MM.1S (cell line): ENCODE measurements at regions not wholly inside any gene's neighbourhood (a gene's known extent, or its start where the extent isn't known, plus 50 kb on each side); places are given as distances from the start of the nearest gene placed in this dataset.

Source experiments
- DNase-seq: peaks from one replicate; pipeline ENCODE4 v3.0.0-alpha.2; 2015
- H2AFZ ChIP-seq: fragments of 300-600 bp; sonication (generic); 2 replicates; pipeline ENCODE4 v1.6.0; 2016; ENCODE audit warnings: antibody characterized with exemption, low read length
- H3F3A ChIP-seq: fragments of 300-600 bp; sonication (generic); 2 replicates; pipeline ENCODE4 v1.6.1; 2016; ENCODE audit warnings: mild to moderate bottlenecking, antibody characterized with exemption, low read length, moderate library complexity, mixed read lengths; ENCODE audit not compliant: insufficient read depth
- H3K27ac ChIP-seq: fragments of 300-600 bp; sonication (generic); 2 replicates; pipeline ENCODE4 v1.5.1; 2016; ENCODE audit warnings: mild to moderate bottlenecking, low read length
- H3K27me3 ChIP-seq: fragments of 300-600 bp; sonication (generic); replicated peaks from 2 replicates; pipeline ENCODE4 v1.6.0; 2016; ENCODE audit warnings: low read length; ENCODE audit not compliant: insufficient read depth
- H3K36me3 ChIP-seq: fragments of 300-600 bp; sonication (generic); replicated peaks from 2 replicates; pipeline ENCODE4 v1.6.1; 2016; ENCODE audit warnings: mild to moderate bottlenecking, low read length, mixed read lengths; ENCODE audit not compliant: insufficient read depth
- H3K4me1 ChIP-seq: fragments of 300-600 bp; sonication (generic); 2 replicates; pipeline ENCODE4 v1.6.1; 2016; ENCODE audit warnings: low read length, mixed read lengths
- H3K4me2 ChIP-seq: fragments of 300-600 bp; sonication (generic); 2 replicates; pipeline ENCODE4 v1.6.0; 2016; ENCODE audit warnings: low read depth, low read length
- H3K4me3 ChIP-seq: fragments of 300-600 bp; sonication (generic); 2 replicates; pipeline ENCODE4 v1.5.1; 2016; ENCODE audit warnings: low read length, mixed read lengths
- H3K79me2 ChIP-seq: fragments of 300-600 bp; sonication (generic); 2 replicates; pipeline ENCODE4 v1.6.1; 2016; ENCODE audit warnings: mixed run types, low read length, mixed read lengths
- H3K9ac ChIP-seq: fragments of 300-600 bp; sonication (generic); 2 replicates; pipeline ENCODE4 v1.6.1; 2016; ENCODE audit warnings: low read length, mixed read lengths
- H3K9me2 ChIP-seq: fragments of 300-600 bp; sonication (generic); replicated peaks from 2 replicates; pipeline ENCODE4 v1.6.1; 2016; ENCODE audit warnings: mild to moderate bottlenecking, low read length, mixed read lengths; ENCODE audit not compliant: insufficient read depth
- H3K9me3 ChIP-seq: fragments of 300-600 bp; sonication (generic); replicated peaks from 2 replicates; pipeline ENCODE4 v1.6.1; 2016; ENCODE audit warnings: mild to moderate bottlenecking, low read length, mixed read lengths; ENCODE audit not compliant: insufficient read depth
- H4K20me1 ChIP-seq: fragments of 300-600 bp; sonication (generic); 2 replicates; pipeline ENCODE4 v1.6.1; 2016; ENCODE audit warnings: mild to moderate bottlenecking, low read length, moderate library complexity, mixed read lengths; ENCODE audit not compliant: insufficient read depth
- CTCF ChIP-seq: fragments of 300-600 bp; sonication (generic); IDR thresholded peaks from 2 replicates; pipeline ENCODE4 v1.5.1; 2016; ENCODE audit warnings: antibody characterized with exemption, low read length, mixed read lengths
- EZH2 ChIP-seq: fragments of 300-600 bp; sonication (generic); optimal IDR thresholded peaks from 2 replicates; pipeline ENCODE3; 2017; ENCODE audit warnings: low read depth, mild to moderate bottlenecking, antibody characterized with exemption, low read length, mixed read lengths
- EZH2phosphoT487 ChIP-seq: fragments of 300-600 bp; sonication (generic); IDR thresholded peaks from 2 replicates; pipeline ENCODE4 v1.6.1; 2018; ENCODE audit warnings: antibody characterized with exemption, low read length

GRCh38 chr9:108702681-108703080 is 153.1 kb downstream of the ACTL7B start:
- Histone ChIP-seq H2AFZ (no peak overlapping the region), H3K9me3 (no peaks in the 10 kb centered on the region), H3K36me3 (no peaks in the 10 kb centered on the region), H3K79me2 (no peaks in the 10 kb centered on the region), H4K20me1 (no peaks in the 10 kb centered on the region), H3K9me2 (no peaks in the 10 kb centered on the region), H3K27me3 (no peaks in the 10 kb centered on the region), H3K9ac (no peak overlapping the region), H3K4me1 (no peaks in the 10 kb centered on the region), H3K4me2 (no peak overlapping the region), H3K4me3 (no peak overlapping the region), H3K27ac (no peak overlapping the region), H3F3A (no peaks in the 10 kb centered on the region)
- no peak for DNase-seq
- TF ChIP-seq EZH2phosphoT487 (no peak), EZH2 (no peak), CTCF (no peak)

- H3K4me1 ChIP-seq = no peaks in the 10 kb centered on the region
- no peak overlapping the region for H3K27ac ChIP-seq
- H3K27me3 ChIP-seq = no peaks in the 10 kb centered on the region
- no peak overlapping the region for H3K9ac ChIP-seq
- no peaks in the 10 kb centered on the region for H3K36me3 ChIP-seq
- TF ChIP-seq CTCF = no peak
- no peak for TF ChIP-seq EZH2phosphoT487
- TF ChIP-seq EZH2 = no peak
- no peak overlapping the region for H3K4me3 ChIP-seq
- no peaks in the 10 kb centered on the region for H3K9me3 ChIP-seq
- no peaks in the 10 kb centered on the region for H4K20me1 ChIP-seq
- H3K79me2 ChIP-seq = no peaks in the 10 kb centered on the region
- H3F3A ChIP-seq = no peaks in the 10 kb centered on the region
- DNase-seq = no peak
- H2AFZ ChIP-seq = no peak overlapping the region
- no peak overlapping the region for H3K4me2 ChIP-seq
- H3K9me2 ChIP-seq = no peaks in the 10 kb centered on the region
Measured at GRCh38 chr9:108698801-108699200, 157.0 kb downstream of the ACTL7B start.

GRCh38 chr9:108698231-108698630 is 157.6 kb downstream of the ACTL7B start:
- DNase-seq = no peak
- H3K27me3 ChIP-seq = no peaks in the 10 kb centered on the region
- no peak overlapping the region for H2AFZ ChIP-seq
- no peak overlapping the region for H3K27ac ChIP-seq
- no peak overlapping the region for H3K4me2 ChIP-seq
- TF ChIP-seq EZH2 (no peak), CTCF (no peak), EZH2phosphoT487 (no peak)
- H3K9ac ChIP-seq = no peak overlapping the region
- no peak overlapping the region for H3K4me3 ChIP-seq
- H3F3A ChIP-seq = no peaks in the 10 kb centered on the region
- H3K9me3 ChIP-seq = no peaks in the 10 kb centered on the region
- H3K9me2 ChIP-seq = no peaks in the 10 kb centered on the region
- H4K20me1 ChIP-seq = no peaks in the 10 kb centered on the region
- no peaks in the 10 kb centered on the region for H3K79me2 ChIP-seq
- H3K36me3 ChIP-seq = no peaks in the 10 kb centered on the region
- H3K4me1 ChIP-seq = no peaks in the 10 kb centered on the region

- TF ChIP-seq EZH2 (no peak), EZH2phosphoT487 (no peak), CTCF (no peak)
- no peak overlapping the region for H3K4me3 ChIP-seq
- no peak for DNase-seq
Measured at GRCh38 chr9:108696156-108696555, 159.6 kb downstream of the ACTL7B start.

More at GRCh38 chr9:108696156-108696555, 159.6 kb downstream of the ACTL7B start:
- Histone ChIP-seq H3K36me3 (no peaks in the 10 kb centered on the region), H3K9me3 (no peaks in the 10 kb centered on the region), H2AFZ (no peak overlapping the region), H3K27me3 (no peaks in the 10 kb centered on the region), H3K4me2 (no peak overlapping the region), H3K9me2 (no peaks in the 10 kb centered on the region), H3K9ac (no peak overlapping the region), H3F3A (no peaks in the 10 kb centered on the region), H3K4me1 (no peaks in the 10 kb centered on the region), H3K27ac (no peak overlapping the region), H4K20me1 (no peaks in the 10 kb centered on the region), H3K79me2 (no peaks in the 10 kb centered on the region)
